LNCaP clone FGC (cell line): ENCODE measurements at regions not wholly inside any gene's neighbourhood (a gene's known extent, or its start where the extent isn't known, plus 50 kb on each side); places are given as distances from the start of the nearest gene placed in this dataset.

Experiments used
- DNase-seq: peaks from one replicate; pipeline ENCODE4 v3.0.0-alpha.2; 2011; ENCODE audit warnings: low read depth
- H3K4me3 ChIP-seq: 2 replicates; pipeline ENCODE4 v1.5.1; 2011; ENCODE audit warnings: mild to moderate bottlenecking, low read depth, low read length, control low read depth
- CTCF ChIP-seq: IDR thresholded peaks from 2 replicates; pipeline ENCODE4 v1.5.1; 2012; ENCODE audit warnings: mild to moderate bottlenecking; ENCODE audit not compliant: control insufficient read depth, insufficient read depth; ENCODE audit errors: extremely low read depth

DNA sequence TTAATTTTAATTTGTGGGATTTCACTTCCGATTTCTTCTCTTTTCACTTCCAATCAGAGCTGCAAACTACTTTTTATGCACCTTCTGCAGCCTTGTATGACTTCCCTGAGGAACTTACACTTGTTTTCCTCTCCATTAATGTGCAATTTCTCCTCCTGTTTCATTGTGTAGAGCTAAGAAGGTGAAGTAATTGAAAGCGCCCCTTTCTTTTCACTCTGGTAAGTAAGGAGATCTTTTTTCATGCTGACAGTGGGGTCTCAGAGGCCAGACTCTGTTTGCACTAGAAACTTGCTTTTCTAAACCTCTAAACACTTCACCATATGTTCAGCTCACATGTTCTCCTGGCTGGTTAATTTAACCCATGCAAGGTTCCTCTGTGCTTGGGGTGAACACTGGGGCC lies 117.0 kb downstream of the FANCF start:
- TF ChIP-seq CTCF: no peak
- no peak overlapping the region for H3K4me3 ChIP-seq
- DNase-seq: no peak

DNA sequence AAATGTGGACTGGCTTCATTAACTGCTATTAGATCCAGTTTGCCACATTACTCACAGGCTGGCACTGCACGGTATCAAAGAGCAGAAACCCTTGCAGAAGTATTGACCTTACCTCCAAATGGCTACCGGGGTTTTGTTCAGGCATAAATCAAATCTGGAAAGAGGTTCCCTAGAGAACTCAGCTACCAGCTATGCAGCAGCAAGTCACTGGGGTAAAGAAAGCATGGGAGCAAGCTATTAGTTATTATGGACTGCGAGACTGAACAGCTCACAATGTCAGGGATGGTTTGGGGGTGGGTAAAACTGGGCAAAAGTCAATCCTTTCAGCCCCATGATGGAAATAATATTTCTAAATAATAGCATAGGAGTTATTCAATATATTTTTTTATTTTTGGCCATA lies 128.1 kb downstream of the FANCF start:
- no peak for DNase-seq
- H3K4me3 ChIP-seq: no peak overlapping the region
- no peak for TF ChIP-seq CTCF

GRCh38 chr11:22491555-22492225 lies 133.9 kb downstream of the FANCF start:
- no peak for TF ChIP-seq CTCF
- no peak overlapping the region for H3K4me3 ChIP-seq
- DNase-seq: no peak

DNA sequence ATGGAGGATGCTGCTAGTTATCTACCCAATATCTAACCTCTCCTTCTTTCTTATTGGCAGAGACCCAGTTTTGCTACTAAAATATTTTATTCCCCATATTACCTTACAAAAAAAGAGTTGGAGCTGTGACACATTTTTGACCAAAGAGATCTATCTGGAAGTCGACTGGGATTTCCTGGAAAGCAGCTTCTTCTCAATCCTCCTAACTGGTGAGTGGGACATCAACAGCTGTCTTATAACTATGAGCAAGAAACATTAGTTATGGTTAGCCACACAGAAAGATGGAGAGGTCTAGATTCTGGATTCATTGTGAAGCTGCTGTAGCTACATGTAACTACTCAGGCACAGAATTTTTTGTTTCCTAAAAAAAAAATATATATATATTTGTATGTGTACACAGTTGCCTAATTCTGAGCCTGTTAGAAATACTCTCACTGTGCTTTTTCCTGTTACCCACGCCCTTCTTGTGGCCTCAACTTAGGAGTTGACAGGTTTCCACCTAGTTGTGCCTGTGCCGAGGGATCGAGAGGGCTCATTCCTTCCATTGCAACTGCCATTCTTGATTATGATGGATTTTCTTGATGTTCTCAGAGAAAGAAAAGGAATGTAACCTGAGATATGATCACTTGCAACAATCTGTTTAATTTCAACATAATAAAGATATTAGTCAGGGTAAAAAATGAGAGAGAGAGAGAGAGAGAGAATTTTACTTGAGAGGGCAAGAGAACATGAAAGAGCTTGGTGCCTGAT lies 142.0 kb downstream of the SLC17A6 start:
- no peak for TF ChIP-seq CTCF
- H3K4me3 ChIP-seq: no peak overlapping the region
- DNase-seq: no peak

GRCh38 chr11:22479208-22479607 lies 141.0 kb downstream of the SLC17A6 start:
- no peak for TF ChIP-seq CTCF
- peak; percentile 83 for DNase-seq
- H3K4me3 ChIP-seq: no peak overlapping the region

- DNase-seq: no peak
- no peak for TF ChIP-seq CTCF
- no peak overlapping the region for H3K4me3 ChIP-seq
These were observed 140.0 kb downstream of the SLC17A6 start for GRCh38 chr11:22478169-22478568.
